Panc1 (cell line): ENCODE measurements at regions not wholly inside any gene's neighbourhood (a gene's known extent, or its start where the extent isn't known, plus 50 kb on each side); places are given as distances from the start of the nearest gene placed in this dataset.

ENCODE experiments used
- SIN3A ChIP-seq: IDR thresholded peaks from 2 replicates; pipeline ENCODE4 v1.6.1; 2012; ENCODE audit warnings: low read depth, mild to moderate bottlenecking, low read length, moderate library complexity, borderline replicate concordance; ENCODE audit not compliant: insufficient read depth
- TF ChIP-seq, protein P1 (sequence below): fragments of 450-650 bp; IDR thresholded peaks from 2 replicates; pipeline ENCODE4 v1.5.1; 2017; ENCODE audit warnings: mild to moderate bottlenecking
- TF ChIP-seq, protein P2 (sequence below), 2 experiments: IDR thresholded peaks; 2 replicates each; pipeline ENCODE4 v1.6.1; 2011 to 2012; ENCODE audit warnings: low read depth in 2 of 2, control low read depth in 1 of 2, low read length in 1 of 2, mild to moderate bottlenecking in 1 of 2, moderate library complexity in 1 of 2; ENCODE audit not compliant: insufficient read depth in 1 of 2

DNA sequence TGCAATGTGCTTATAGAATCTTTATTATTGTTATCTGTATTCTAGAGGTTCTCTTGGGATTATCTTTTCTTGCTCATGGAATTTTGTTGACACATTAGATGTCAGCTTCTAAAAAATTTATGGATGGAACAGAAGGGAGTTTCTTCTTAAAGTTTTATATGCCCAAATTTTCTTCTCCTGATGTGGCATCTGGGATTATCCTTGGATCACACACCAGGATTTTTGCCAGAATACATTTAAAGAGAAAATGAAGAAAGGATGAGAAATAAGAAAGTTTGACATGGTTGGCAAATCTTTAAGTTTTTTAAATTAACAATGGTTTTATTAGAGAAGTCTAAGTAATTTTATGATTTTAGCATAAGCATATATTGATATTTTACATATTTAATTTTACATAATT, 706.7 kb upstream of the TMEFF2 start:
- TF ChIP-seq, protein P1, sequence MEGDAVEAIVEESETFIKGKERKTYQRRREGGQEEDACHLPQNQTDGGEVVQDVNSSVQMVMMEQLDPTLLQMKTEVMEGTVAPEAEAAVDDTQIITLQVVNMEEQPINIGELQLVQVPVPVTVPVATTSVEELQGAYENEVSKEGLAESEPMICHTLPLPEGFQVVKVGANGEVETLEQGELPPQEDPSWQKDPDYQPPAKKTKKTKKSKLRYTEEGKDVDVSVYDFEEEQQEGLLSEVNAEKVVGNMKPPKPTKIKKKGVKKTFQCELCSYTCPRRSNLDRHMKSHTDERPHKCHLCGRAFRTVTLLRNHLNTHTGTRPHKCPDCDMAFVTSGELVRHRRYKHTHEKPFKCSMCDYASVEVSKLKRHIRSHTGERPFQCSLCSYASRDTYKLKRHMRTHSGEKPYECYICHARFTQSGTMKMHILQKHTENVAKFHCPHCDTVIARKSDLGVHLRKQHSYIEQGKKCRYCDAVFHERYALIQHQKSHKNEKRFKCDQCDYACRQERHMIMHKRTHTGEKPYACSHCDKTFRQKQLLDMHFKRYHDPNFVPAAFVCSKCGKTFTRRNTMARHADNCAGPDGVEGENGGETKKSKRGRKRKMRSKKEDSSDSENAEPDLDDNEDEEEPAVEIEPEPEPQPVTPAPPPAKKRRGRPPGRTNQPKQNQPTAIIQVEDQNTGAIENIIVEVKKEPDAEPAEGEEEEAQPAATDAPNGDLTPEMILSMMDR, result no peak
- TF ChIP-seq, protein P2, sequence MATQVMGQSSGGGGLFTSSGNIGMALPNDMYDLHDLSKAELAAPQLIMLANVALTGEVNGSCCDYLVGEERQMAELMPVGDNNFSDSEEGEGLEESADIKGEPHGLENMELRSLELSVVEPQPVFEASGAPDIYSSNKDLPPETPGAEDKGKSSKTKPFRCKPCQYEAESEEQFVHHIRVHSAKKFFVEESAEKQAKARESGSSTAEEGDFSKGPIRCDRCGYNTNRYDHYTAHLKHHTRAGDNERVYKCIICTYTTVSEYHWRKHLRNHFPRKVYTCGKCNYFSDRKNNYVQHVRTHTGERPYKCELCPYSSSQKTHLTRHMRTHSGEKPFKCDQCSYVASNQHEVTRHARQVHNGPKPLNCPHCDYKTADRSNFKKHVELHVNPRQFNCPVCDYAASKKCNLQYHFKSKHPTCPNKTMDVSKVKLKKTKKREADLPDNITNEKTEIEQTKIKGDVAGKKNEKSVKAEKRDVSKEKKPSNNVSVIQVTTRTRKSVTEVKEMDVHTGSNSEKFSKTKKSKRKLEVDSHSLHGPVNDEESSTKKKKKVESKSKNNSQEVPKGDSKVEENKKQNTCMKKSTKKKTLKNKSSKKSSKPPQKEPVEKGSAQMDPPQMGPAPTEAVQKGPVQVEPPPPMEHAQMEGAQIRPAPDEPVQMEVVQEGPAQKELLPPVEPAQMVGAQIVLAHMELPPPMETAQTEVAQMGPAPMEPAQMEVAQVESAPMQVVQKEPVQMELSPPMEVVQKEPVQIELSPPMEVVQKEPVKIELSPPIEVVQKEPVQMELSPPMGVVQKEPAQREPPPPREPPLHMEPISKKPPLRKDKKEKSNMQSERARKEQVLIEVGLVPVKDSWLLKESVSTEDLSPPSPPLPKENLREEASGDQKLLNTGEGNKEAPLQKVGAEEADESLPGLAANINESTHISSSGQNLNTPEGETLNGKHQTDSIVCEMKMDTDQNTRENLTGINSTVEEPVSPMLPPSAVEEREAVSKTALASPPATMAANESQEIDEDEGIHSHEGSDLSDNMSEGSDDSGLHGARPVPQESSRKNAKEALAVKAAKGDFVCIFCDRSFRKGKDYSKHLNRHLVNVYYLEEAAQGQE (IDR thresholded peaks at IDR 0.05; ENCODE audit: insufficient read depth in 1 of 2, low read depth in 2 of 2, low read length in 1 of 2), result no peak
- no peak for TF ChIP-seq SIN3A
